Ecto neural progenitor cell (in vitro differentiated cells): ENCODE measurements at regions not wholly inside any gene's neighbourhood (a gene's known extent, or its start where the extent isn't known, plus 50 kb on each side); places are given as distances from the start of the nearest gene placed in this dataset.
"Not testable (repeated sequence)": the region's sequence is repeated elsewhere in the genome, so short reads cannot be mapped to it uniquely, and the experiment has no call there.

Experiments
- DNase-seq: peaks from one replicate; pipeline ENCODE4 v3.0.0-alpha.2; 2018; ENCODE audit warnings: low spot score

- DNase-seq: no peak
Measured at GRCh38 chr15:89028036-89028435, 60.2 kb upstream of the ABHD2 start.

GRCh38 chr15:89030311-89030710 is 57.9 kb upstream of the ABHD2 start:
- DNase-seq: no peak

GRCh38 chr15:89031637-89032285 is 56.5 kb upstream of the ABHD2 start:
- not testable (repeated sequence) for DNase-seq

- DNase-seq: no peak
Measured at GRCh38 chr15:89034305-89034704, 54.0 kb upstream of the ABHD2 start.

- no peak for DNase-seq
Measured at GRCh38 chr15:89035150-89035549, 53.1 kb upstream of the ABHD2 start.

- no peak for DNase-seq
Measured at GRCh38 chr15:89035658-89036057, 52.6 kb upstream of the ABHD2 start.

- DNase-seq: no peak
Measured at GRCh38 chr15:89038146-89038545, 50.1 kb upstream of the ABHD2 start.
